HG02884 (cell line): ENCODE measurements at regions not wholly inside any gene's neighbourhood (a gene's known extent, or its start where the extent isn't known, plus 50 kb on each side); places are given as distances from the start of the nearest gene placed in this dataset.

ENCODE experiments used
- ATAC-seq: cut with Tn5 transposase; IDR thresholded peaks from one replicate; pipeline ENCODE4 v1.9.1; 2021; ENCODE audit warnings: mild to moderate bottlenecking, moderate library complexity; ENCODE audit not compliant: unreplicated experiment

- ATAC-seq: no peak
Measured at GRCh38 chrX:5829469-5829868, 399.2 kb downstream of the NLGN4X start.

GRCh38 chrX:5829060-5829459 lies 399.6 kb downstream of the NLGN4X start:
- no peak for ATAC-seq

- no peak for ATAC-seq
Measured at GRCh38 chrX:5823903-5824302, 404.8 kb downstream of the NLGN4X start.

GRCh38 chrX:5810636-5811035 lies 418.0 kb downstream of the NLGN4X start:
- no peak for ATAC-seq

GRCh38 chrX:5807181-5807580 lies 421.5 kb downstream of the NLGN4X start:
- ATAC-seq: no peak

- no peak for ATAC-seq
Measured at GRCh38 chrX:5802391-5802790, 426.3 kb downstream of the NLGN4X start.

- no peak for ATAC-seq
Measured at GRCh38 chrX:5791721-5792120, 436.9 kb downstream of the NLGN4X start.

- ATAC-seq: no peak
Measured at GRCh38 chrX:5788910-5789309, 439.8 kb downstream of the NLGN4X start.

- ATAC-seq: no peak
Measured at GRCh38 chrX:5780821-5781220, 447.8 kb downstream of the NLGN4X start.

- no peak for ATAC-seq
Measured at GRCh38 chrX:5775846-5776430, 452.7 kb downstream of the NLGN4X start.

- no peak for ATAC-seq
Measured at GRCh38 chrX:5774446-5774845, 454.2 kb downstream of the NLGN4X start.

GRCh38 chrX:5771441-5771840 lies 457.2 kb downstream of the NLGN4X start:
- ATAC-seq: no peak

GRCh38 chrX:5756616-5757015 lies 472.1 kb downstream of the NLGN4X start:
- no peak for ATAC-seq

- ATAC-seq: no peak
Measured at GRCh38 chrX:5753291-5753690, 475.4 kb downstream of the NLGN4X start.

GRCh38 chrX:5752831-5753230 lies 475.8 kb downstream of the NLGN4X start:
- ATAC-seq: no peak

GRCh38 chrX:5748586-5749150 lies 480.0 kb downstream of the NLGN4X start:
- no peak for ATAC-seq

- no peak for ATAC-seq
Measured at GRCh38 chrX:5746231-5746630, 482.4 kb downstream of the NLGN4X start.

GRCh38 chrX:5733501-5733900 lies 495.2 kb downstream of the NLGN4X start:
- no peak for ATAC-seq

GRCh38 chrX:5730556-5730955 lies 498.1 kb downstream of the NLGN4X start:
- no peak for ATAC-seq

- no peak for ATAC-seq
Measured at GRCh38 chrX:5726224-5726623, 502.4 kb downstream of the NLGN4X start.

GRCh38 chrX:5724123-5724522 lies 504.5 kb downstream of the NLGN4X start:
- ATAC-seq: no peak

GRCh38 chrX:5718651-5719050 lies 510.0 kb downstream of the NLGN4X start:
- ATAC-seq: no peak

- no peak for ATAC-seq
Measured at GRCh38 chrX:5716666-5717065, 512.0 kb downstream of the NLGN4X start.
